Activated T-helper 1 cell treated with anti-CD3 and anti-CD28 coated beads, Interleukin-2, amount 50 U/mL, for 16 hours (primary cell): ENCODE measurements at regions not wholly inside any gene's neighbourhood (a gene's known extent, or its start where the extent isn't known, plus 50 kb on each side); places are given as distances from the start of the nearest gene placed in this dataset.

ENCODE experiments used
- DNase-seq, 2 donors: peaks; one replicate each; pipeline ENCODE4 v3.0.0-alpha.2; 2020; ENCODE audit warnings: low read depth in 1 of 2, low spot score in 1 of 2

DNA sequence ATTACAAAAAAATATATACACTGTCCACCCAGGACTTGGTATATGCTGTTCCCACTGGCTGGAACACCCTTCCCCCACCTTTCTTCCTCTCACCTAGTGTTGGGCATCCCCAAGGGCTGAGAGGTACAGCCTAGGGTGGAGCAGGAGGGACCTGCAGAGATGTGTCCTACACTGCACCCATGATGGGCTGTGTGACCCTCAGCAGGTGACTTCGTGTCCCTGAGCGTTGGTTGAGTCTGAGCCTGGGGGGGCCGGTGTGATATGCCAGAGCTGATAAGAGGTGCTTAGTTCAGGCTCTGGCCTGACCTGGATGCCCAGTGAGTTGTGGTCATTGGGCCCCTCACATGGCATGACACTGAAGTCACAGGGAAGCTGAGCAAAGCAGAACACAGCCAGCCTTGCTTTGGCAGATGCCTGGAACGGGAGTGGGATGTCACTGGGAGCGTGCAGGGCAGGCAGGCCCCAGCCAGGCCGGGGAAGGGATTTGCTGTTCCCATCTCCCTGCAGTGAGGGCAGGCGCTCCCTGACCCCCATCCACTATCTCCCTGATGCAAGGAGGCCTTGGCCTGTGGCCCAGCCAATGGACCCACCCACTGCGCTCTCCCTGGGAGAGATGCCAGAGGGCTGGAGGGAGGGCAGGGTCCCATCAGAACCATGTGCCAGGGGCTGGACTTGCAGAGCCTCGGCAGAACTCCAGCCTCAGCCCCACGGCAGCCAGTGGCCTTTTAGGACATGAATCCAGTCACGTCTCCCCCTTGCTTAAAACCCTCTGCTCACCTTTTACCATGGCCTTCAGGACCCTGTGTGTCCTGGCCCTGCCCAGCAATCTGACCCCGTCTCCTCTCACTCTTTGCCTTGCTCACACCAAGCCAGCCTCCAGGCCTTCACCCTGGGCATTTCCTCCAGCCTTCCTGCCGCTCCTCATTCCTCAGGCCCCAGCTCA, 138.9 kb downstream of the MN1 start:
- no peak for DNase-seq

GRCh38 chr22:27663812-27664211, 137.7 kb downstream of the MN1 start:
- DNase-seq = no peak

DNA sequence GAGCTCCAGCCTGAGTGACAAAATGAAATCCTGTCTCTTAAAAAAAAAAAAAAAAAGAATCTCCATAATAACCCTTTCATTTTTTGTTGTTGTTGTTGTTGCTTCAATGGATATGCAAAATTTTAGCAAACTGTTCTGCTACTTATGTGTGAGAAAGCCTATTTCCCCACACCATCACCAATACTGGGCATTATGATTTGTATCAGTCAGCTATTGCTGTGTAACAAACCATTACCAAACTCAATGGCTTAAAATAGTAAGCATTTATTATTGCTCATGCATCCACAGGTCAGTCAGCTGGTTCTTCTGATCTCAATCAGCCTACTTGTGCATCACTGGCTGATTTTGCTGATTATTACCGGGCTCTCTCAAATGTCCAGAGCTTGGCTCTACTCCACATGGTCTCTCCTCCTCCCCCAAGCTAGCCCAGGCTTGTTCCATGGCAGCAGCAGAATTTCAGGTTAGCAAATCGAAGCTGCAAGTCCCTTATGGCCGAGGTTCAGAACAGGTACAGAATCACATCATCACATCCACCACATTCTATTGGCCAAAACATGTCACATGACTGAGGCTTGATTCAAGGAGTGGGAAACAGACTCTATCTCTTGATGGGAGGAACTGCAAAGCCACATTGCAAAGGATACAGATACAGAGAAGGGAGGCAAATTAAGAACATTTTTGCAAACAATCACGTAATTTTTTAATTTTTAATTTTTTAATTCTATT, 135.1 kb downstream of the MN1 start:
- DNase-seq = no peak

- DNase-seq = no peak
These were observed 134.3 kb downstream of the MN1 start for GRCh38 chr22:27667121-27667843.

GRCh38 chr22:27668828-27669797, 132.4 kb downstream of the MN1 start:
- no peak for DNase-seq

- DNase-seq = no peak
These were observed 131.6 kb downstream of the MN1 start for GRCh38 chr22:27669798-27670599.

DNA sequence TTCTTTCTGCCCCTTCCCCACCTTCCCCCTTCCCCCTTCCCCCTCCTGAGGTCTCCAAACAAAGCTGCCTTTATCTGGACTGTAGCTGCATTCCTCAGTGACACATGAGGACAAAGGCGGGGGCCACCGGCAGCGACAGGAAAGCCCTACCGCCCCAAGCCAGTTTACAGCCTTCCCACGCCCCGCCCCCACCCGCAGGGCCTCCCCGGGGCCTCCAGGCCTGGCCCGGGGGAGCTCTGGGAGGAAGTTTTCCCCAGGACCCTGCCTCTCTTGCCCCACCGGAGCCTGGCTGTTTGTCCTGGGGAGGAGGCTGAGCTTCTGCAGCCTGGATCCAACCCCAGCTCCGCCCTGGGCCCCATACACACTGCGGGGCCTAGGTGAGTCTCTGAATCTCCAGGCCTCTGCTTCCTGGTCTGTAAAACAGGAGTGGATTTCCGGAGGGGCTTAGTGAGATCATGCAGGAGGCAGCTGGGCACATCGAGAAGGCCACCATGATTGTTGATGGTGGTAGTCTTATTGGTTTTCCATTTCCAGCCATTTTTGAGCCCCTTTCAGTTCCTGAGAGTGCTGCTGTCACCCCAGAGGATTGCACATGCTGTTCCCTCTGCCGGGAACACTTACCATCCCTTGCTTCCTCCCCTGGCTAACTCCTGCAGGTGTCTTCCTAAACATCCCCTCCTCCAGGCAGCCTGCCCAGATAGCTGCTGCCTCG, 130.7 kb downstream of the MN1 start:
- no peak for DNase-seq

- DNase-seq = no peak
These were observed 130.1 kb downstream of the MN1 start for GRCh38 chr22:27671413-27671935.

DNA sequence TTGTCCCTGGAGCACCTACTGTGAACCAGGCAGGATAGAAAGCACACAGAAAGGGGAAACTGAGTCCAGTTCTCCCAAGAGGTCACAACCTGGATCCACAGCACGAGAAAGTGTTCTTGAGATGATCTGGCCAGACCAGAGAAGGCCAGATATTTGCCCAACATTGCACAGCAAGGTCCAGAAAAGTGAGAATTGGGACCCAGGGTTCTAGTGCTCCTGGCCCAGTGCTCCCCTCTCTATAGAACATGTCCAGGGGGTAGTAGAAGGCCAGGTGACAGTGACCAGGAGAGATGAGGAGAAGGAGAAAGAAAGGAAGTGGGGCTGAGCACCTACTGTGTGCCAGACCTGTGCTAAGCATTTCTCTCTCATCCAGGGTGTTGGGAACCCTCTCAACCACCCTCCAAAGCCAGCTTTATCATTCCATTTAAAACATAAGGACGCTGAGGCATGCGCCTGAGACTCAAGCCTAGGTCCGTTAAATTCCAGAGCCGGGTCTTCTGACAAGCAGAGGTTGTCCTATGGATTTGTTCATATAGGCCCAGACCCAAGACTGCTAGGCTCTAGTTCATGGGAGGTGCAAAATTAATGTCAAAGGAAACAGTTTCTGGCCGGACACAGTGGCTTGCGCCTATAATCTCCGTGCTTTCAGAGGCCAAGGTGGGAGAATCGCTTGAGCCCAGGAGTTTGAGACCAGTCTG, 128.7 kb downstream of the MN1 start:
- no peak for DNase-seq

GRCh38 chr22:27673839-27674238, 127.7 kb downstream of the MN1 start:
- DNase-seq = no peak

- DNase-seq = no peak
These were observed 127.2 kb downstream of the MN1 start for GRCh38 chr22:27674261-27674923.

- no peak for DNase-seq
These were observed 124.9 kb downstream of the MN1 start for GRCh38 chr22:27676545-27677213.

GRCh38 chr22:27677905-27678458, 123.6 kb downstream of the MN1 start:
- DNase-seq = no peak

DNA sequence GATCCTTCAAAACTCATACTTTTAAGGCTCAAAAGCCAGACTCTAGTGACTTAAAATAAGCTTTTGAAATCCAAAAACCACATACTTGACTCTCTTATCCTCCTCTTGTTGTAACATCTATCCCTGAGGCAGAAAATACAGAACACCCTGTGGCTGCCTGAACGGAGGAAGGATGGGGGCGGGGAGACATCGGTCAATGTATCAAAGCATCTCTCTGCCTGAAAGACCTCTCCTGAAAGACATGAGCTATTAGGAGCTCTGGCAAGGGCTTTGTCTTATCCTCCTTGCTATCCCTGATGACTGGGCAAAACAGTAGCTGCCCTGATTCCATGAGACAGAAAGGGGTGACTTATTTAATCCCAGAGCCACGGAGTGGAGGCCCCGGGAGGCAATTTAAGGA, 122.4 kb downstream of the MN1 start:
- no peak for DNase-seq

DNA sequence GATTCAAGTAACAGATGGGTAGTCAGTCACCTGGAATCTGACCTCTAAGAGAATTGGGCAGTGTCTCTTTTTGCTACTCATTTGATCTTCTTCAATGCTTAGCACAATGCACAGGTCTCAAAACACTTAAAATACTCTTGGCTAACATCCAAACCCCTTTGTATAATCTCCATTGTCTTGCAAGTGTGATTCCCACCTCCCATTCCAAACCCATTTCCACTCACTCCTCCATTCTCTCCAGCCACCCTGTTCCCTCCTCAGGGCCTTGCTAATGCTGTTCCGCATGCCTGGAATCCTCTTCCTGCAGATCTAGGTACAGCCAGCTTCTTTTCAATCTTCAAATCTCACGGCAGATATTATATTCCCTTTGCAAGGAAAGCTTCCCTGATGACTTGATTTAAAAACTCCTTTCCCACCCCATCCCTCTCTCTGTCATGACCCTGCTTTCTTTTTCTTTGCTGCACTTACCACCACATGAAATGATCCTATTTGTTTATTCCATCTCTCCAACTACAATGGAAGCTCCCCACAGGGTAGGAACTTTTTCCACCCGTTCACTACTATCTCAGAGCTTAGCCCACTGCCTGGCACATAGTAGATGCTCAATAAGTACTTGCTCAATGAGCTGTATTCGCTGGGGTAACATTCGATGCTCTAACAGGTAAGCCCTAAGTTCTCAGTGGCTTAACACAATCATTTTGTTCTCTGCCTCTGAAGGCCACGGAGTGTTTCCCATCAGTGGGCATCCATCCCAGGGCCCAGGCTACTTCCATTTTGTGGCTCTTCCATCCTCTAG, 121.7 kb downstream of the MN1 start:
- DNase-seq = no peak

- no peak for DNase-seq
These were observed 120.9 kb downstream of the MN1 start for GRCh38 chr22:27680636-27681035.
